ENCODE measurements at regions not wholly inside any gene's neighbourhood (a gene's known extent, or its start where the extent isn't known, plus 50 kb on each side); places are given as distances from the start of the nearest gene placed in this dataset.

DNA sequence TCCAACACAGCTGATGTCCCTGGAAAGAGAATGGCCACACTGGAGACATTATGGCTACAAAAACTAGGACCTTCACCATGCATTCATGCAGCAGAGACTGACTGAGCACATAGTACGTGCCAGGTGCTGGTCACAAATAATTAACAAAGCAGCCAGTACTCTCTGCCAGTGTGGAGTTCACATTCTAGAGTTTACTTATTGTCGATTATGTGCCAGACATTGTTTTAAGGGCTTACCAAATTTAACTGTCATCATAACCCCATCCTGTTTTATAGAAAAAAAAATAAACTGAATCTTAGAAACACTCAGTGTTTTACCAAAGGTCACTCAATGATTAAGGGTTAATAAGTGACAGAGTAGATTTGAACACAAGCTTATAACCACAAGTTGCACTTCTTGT lies 143.3 kb downstream of the RRAGC start:
- DNase-seq, result no peak

GRCh38 chr1:38715415-38715814 lies 144.2 kb downstream of the RRAGC start:
- no peak for DNase-seq

DNA sequence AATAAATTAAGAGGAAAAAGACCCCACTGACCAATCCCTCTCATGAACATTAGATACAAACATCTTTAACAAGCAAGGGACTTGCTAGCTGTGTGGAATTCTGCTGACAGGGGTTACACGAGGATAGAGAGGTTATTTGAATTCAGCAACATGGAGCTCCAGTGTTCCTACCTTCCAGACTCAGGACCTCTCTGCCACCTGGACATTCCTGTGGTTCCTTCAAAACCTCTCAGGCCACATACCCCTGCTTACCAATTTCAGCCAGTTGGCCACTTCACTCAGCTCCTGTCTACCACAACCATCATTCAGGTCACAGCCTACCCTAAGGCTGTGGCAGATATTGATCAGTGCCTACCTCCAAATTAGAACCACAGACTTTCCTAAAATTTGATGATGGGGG lies 147.5 kb downstream of the RRAGC start:
- DNase-seq, result no peak

DNA sequence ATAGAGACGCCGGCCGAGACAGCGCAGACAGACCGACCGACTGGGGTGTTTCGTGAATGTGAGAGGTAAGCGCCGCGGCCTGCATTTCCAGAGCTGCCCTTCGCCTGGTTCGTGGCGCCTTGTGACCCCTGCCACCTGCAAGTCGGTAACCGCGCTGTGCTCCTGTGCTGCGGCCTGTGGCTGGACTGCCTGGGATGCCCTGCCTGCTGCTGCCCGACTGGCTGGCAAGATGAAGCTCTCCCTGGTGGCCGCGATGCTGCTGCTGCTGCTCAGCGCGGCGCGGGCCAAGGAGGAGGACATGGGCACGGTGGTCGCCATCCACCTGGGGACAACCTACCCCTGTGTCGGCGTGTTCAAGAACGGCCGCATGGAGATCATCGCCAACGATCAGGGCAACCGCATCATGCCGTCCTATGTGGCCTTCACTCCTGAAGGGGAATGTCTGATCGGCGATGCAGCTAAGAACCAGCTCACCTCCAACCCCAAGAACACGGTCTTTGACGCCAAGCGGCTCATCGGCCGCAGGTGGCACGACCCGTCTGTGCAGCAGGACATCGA lies 150.8 kb downstream of the RRAGC start:
- DNase-seq, result no peak

DNA sequence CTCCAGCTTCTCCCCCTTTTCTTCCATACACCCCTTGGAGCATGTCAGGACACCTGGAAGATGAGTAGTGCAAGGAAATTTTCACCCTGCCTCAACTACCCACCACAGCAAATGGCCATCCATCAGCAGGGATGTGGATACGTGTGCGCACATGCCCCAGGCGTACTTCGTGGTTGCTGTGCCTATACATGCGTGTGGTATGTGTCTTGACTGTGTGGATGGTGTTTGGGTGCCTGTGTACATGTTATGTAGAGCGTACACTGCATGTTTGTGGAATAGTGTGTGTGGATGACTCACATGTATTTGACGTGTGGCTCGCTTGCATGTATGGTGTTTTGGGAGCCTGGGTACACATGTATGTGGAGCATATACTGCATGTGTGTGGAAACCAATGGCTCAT lies 158.5 kb downstream of the RRAGC start:
- DNase-seq, result no peak

GRCh38 chr1:38700077-38700470 lies 159.5 kb downstream of the RRAGC start:
- DNase-seq, result no peak

- no peak for DNase-seq
Observed at GRCh38 chr1:38699330-38700076, 160.1 kb downstream of the RRAGC start.

DNA sequence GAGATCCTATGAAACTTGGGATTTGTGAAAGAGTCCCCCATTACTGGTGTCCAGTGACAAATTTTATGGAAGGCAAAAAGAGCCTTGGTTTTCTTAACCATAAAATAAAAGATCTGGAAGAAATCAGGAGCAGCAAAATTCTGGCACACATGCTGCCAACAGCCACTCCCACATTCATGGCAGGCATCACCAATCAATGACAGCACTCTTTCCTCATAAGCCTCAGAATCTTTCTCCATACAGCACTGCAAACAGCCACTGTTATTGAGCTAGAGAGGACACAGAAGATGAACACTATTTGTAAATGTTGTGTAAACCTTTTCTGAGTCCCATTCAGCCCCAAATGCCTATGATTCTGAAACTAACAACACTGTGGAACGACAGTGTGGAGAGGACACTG lies 162.2 kb downstream of the RRAGC start:
- DNase-seq, result no peak

- DNase-seq, result no peak
Observed at GRCh38 chr1:38696371-38696770, 163.2 kb downstream of the RRAGC start.

DNA sequence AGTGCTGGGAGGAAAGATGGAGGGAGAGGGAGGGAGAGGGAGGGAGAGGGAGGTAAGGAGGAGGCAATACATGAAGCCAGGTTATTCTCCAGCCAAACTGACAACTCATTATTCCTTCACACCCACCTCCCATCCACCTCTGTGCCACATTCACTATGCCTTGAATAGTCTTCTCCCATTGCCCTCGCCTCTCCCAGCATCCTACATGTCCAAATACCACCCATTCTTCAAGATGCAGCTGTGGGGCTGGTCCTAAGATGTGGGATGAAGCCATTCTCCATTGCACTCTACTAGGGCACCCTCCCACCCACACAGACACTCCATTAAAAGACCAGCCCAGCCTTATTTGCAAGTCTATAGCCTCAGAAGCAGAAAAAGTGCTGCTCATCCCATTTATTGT lies 165.8 kb downstream of the RRAGC start:
- no peak for DNase-seq

DNA sequence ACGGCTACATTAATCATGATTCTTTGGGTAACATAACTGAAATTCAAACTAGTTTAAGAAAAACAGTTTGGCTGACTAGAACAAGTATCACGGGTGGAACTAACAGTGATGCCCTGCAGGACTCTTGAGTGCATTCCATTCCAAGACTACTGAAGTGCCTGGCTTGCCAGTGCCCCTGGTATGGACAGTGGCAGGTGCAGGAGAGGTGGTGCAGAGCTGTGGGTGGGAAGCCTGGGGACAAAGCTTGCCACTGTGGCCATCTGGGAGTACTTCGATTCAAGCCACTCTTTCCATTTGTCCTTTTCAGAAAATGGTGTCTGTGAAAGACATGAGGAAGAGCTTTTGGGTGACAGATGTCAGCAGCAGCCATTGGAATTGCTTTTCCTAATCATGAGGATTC lies 166.5 kb downstream of the RRAGC start:
- DNase-seq, result no peak

GRCh38 chr1:38690790-38691449 lies 168.7 kb downstream of the RRAGC start:
- DNase-seq, result no peak

GRCh38 chr1:38686927-38687255 lies 172.7 kb downstream of the RRAGC start:
- no peak for DNase-seq

- no peak for DNase-seq
Observed at GRCh38 chr1:38686167-38686926, 173.2 kb downstream of the RRAGC start.

- DNase-seq, result no peak
Observed at GRCh38 chr1:38685388-38685787, 174.2 kb downstream of the RRAGC start.

DNA sequence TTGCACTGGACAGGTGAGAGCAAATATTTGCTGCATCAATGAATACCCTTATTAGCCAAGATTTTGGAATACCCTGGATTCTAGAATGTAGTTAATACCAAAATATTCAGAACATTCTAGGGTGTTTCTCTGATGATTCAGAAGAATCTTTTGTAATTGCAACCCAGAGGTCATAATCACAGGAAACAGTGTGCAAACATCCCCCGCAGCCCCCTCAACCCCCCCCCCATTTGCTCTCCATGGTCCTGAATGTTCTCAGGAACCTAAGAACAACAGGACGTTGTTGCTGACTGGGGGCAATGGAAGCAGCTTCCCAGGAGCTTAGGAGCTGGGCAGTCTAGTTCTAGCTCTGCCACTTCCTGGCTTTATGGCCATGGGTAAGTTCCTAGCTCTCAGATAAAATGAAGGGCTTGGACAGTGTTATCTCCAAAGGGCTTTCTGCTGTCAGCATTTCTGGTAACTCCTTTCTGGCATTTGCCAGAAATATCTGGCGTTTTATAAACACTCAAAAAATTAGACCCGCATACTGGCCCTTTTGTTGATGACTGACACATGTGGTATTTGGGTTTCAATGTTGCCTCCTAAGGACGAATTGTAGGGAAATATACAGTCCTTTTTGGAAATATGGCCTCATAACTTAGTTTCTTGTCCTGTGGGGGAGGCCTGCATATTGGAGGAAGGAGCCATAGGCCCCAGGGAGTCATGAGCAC lies 178.6 kb downstream of the RRAGC start:
- no peak for DNase-seq

DNA sequence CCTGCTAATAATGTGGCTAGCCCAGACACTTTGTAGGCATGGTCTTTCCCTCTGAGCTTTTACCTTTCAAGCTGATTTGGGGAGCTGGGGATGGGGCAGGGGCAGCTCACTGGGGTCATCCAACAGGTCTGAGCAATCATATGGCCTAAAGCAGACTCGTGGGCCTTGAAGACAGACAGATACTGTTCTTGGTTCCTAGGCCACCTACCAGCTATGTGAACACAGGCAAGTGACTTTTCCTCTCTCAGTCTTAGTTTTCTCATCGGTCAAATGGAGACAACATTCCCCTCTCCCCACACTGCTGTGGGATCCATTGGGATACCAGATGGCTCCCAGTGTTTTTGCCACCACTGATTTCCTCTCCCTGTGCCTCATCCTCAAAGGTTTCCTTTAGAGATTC lies 181.8 kb downstream of the RRAGC start:
- no peak for DNase-seq

- DNase-seq, result no peak
Observed at GRCh38 chr1:38677311-38677710, 182.3 kb downstream of the RRAGC start.

GRCh38 chr1:38672692-38673091 lies 186.9 kb downstream of the RRAGC start:
- no peak for DNase-seq

DNA sequence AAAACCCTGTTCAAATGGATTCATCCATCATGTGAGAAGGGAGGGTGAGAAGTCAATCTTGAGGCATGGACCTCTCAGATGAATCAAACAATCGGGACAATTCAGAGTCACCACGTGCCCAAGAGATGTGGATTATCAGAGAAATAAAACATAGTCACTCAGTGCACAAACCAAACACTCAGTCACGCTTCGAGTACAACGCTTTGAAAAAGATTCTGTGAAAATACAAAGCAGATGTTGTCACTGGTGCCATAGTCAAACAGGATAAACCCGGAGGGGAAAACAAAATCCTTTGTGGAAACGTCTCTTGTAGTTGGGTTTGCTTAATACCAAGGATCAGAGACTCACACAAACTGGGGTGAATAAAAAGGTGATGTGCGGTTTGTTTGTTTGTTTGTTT lies 188.4 kb downstream of the RRAGC start:
- no peak for DNase-seq

DNA sequence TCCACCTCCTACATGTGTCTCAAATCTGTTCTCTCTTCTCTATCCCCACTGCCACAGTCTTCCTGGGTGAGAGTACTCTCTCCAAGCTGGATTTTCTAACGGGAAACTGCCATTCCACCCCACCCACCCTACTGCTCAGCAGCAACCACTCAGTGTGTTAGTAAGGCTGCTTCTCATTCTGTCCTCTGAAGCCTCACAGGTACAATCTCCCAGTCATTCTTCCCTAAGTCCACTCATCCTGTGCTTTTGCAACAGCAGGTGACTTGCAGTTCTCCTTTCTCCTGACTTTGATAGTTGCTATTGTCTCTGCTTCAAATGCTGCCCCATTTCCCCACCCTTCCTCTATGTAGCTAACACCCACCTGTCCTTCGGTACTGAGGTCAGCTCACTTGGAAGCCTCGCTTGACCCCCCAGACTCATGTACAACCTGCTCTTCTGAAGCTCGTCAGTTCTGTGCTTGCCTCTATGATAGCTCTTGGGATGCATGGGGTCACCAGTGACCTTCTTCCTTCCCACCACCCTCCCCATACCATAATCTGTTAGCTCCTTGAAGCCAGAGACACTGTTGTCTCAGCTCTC lies 188.9 kb downstream of the RRAGC start:
- no peak for DNase-seq

DNA sequence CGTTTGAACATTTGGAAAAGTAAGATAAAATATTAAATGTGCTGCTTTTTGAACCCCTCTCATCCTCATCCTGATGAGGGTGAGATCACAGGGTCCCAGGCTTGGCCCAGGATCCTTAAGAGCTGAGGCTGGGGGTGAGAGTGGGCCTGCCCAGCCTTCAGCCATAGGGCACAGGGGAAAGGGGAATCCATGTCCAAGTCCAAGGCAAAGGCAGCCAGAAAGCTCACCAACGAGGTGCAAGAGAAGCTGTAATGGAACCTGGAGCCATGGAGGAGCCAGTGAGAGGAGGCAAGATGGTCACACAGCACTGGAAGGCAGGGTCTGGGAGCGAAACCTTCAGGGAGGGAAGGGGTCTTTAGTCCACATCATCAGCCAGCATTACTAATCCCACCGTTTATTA lies 191.9 kb downstream of the RRAGC start:
- DNase-seq, result no peak

GRCh38 chr1:38662126-38662525 lies 197.4 kb downstream of the RRAGC start:
- DNase-seq, result no peak
